ENCODE measurements at regions not wholly inside any gene's neighbourhood (a gene's known extent, or its start where the extent isn't known, plus 50 kb on each side); places are given as distances from the start of the nearest gene placed in this dataset.

GRCh38 chr1:187476671-187477070 is 647.9 kb downstream of the PLA2G4A start:
- ATAC-seq, result peak; percentile 68
- TF ChIP-seq TCF4 (CRISPR knock-in tag; IDR thresholded peaks at IDR 0.05; ENCODE audit: borderline replicate concordance), result no peak

GRCh38 chr1:187477103-187477502 is 648.4 kb downstream of the PLA2G4A start:
- peak; percentile 19; the same call in 2 of the 3 replicates for ATAC-seq
- TF ChIP-seq ARNTL (CRISPR knock-in tag; IDR thresholded peaks at IDR 0.05; ENCODE audit: borderline replicate concordance, low read depth), result no peak
- no peak for TF ChIP-seq BACH2 (CRISPR knock-in tag; IDR thresholded peaks at IDR 0.05; ENCODE audit: borderline replicate concordance)
- TF ChIP-seq RARB (CRISPR knock-in tag; IDR thresholded peaks at IDR 0.05), result no peak
- no peak for TF ChIP-seq ESRRG (CRISPR knock-in tag; IDR thresholded peaks at IDR 0.05)
- no peak for TF ChIP-seq PATZ1 (CRISPR knock-in tag; IDR thresholded peaks at IDR 0.05; ENCODE audit: borderline replicate concordance)
- TF ChIP-seq GLIS3 (CRISPR knock-in tag; IDR thresholded peaks at IDR 0.05), result no peak
- no peak for TF ChIP-seq ZFP30 (CRISPR knock-in tag; IDR thresholded peaks at IDR 0.05)
- no peak for TF ChIP-seq CSRNP3 (CRISPR knock-in tag; IDR thresholded peaks at IDR 0.05)
- TF ChIP-seq ISL1 (CRISPR knock-in tag; IDR thresholded peaks at IDR 0.05), result no peak
- TF ChIP-seq CREB5 (CRISPR knock-in tag; IDR thresholded peaks at IDR 0.05; ENCODE audit: low read depth), result no peak
- TF ChIP-seq ZNF8 (CRISPR knock-in tag; IDR thresholded peaks at IDR 0.05), result no peak
- no peak for TF ChIP-seq ZNF70 (CRISPR knock-in tag; IDR thresholded peaks at IDR 0.05)
- TF ChIP-seq CSDC2 (CRISPR knock-in tag; IDR thresholded peaks at IDR 0.05), result no peak
- no peak for TF ChIP-seq SNAI2 (CRISPR knock-in tag; IDR thresholded peaks at IDR 0.05)
- TF ChIP-seq POU6F1 (CRISPR knock-in tag; IDR thresholded peaks at IDR 0.05; ENCODE audit: borderline replicate concordance, low read depth), result no peak
- no peak for TF ChIP-seq ZNF565 (CRISPR knock-in tag; conservative IDR thresholded peaks at IDR 0.05; ENCODE audit: low read depth)
- TF ChIP-seq ZFP3 (CRISPR knock-in tag; IDR thresholded peaks at IDR 0.05), result no peak

- ATAC-seq, result no peak
- TF ChIP-seq SNAI2 (CRISPR knock-in tag; IDR thresholded peaks at IDR 0.05) (no peak), CSDC2 (CRISPR knock-in tag; IDR thresholded peaks at IDR 0.05) (no peak), RARB (CRISPR knock-in tag; IDR thresholded peaks at IDR 0.05) (no peak), BACH2 (CRISPR knock-in tag; IDR thresholded peaks at IDR 0.05; ENCODE audit: borderline replicate concordance) (no peak), TOX (CRISPR knock-in tag; IDR thresholded peaks at IDR 0.05; ENCODE audit: borderline replicate concordance) (no peak), TSHZ2 (CRISPR knock-in tag; IDR thresholded peaks at IDR 0.05) (no peak), CREB5 (CRISPR knock-in tag; IDR thresholded peaks at IDR 0.05; ENCODE audit: low read depth) (no peak), TCF4 (CRISPR knock-in tag; IDR thresholded peaks at IDR 0.05; ENCODE audit: borderline replicate concordance) (no peak), ZNF8 (CRISPR knock-in tag; IDR thresholded peaks at IDR 0.05) (no peak), PATZ1 (CRISPR knock-in tag; IDR thresholded peaks at IDR 0.05; ENCODE audit: borderline replicate concordance) (no peak), GLIS3 (CRISPR knock-in tag; IDR thresholded peaks at IDR 0.05) (no peak), PPARA (CRISPR knock-in tag; IDR thresholded peaks at IDR 0.05; ENCODE audit: borderline replicate concordance) (no peak), ESRRG (CRISPR knock-in tag; IDR thresholded peaks at IDR 0.05) (no peak), ZNF565 (CRISPR knock-in tag; conservative IDR thresholded peaks at IDR 0.05; ENCODE audit: low read depth) (no peak)
These were observed 648.8 kb downstream of the PLA2G4A start for GRCh38 chr1:187477535-187477934.

Data from SK-N-SH treated with all-trans-retinoic acid at 6 μM for 48 hours (cell line).